Mucosa of descending colon (tissue), 3 donors: ENCODE measurements at regions not wholly inside any gene's neighbourhood (a gene's known extent, or its start where the extent isn't known, plus 50 kb on each side); places are given as distances from the start of the nearest gene placed in this dataset.

ENCODE experiments used
- ATAC-seq: fragments of 200-7000 bp; cut with Tn5 transposase; one replicate; pipeline ENCODE4 v1.9.1; 2020; ENCODE audit warnings: mild to moderate bottlenecking, moderate library complexity
- DNase-seq, 3 donors: peaks; one replicate each; pipeline ENCODE4 v3.0.0-alpha.2; 2020
- H3K36me3 ChIP-seq: fragments of 200-600 bp; one replicate; pipeline ENCODE4 v1.8.0; 2021; ENCODE audit warnings: low read depth, mild to moderate bottlenecking
- H3K4me1 ChIP-seq: fragments of 200-600 bp; one replicate; pipeline ENCODE4 v1.8.0; 2021; ENCODE audit warnings: low read depth, mild to moderate bottlenecking
- H3K4me3 ChIP-seq: fragments of 200-600 bp; one replicate; pipeline ENCODE4 v1.8.0; 2021; ENCODE audit warnings: mild to moderate bottlenecking
- H3K9me3 ChIP-seq: fragments of 200-600 bp; one replicate; pipeline ENCODE4 v1.8.0; 2021; ENCODE audit warnings: mild to moderate bottlenecking
- intact Hi-C, 2 donors: fragments of 100-400 bp; cut with DNase I in 1 of 2; cut with micrococcal nuclease in 1 of 2; formaldehyde crosslinking; loops; one replicate each; pipeline versions ENCODE4 v1.11.0 to v1.11.1; 2022; cut with DNase I, micrococcal nuclease
- TF ChIP-seq, protein P1 (sequence below): fragments of 200-600 bp; IDR thresholded peaks from one replicate; pipeline ENCODE4 v1.8.0; 2022; ENCODE audit warnings: antibody characterized with exemption, mild to moderate bottlenecking
- donor health status: DM: no; HTN: no; CAD: no; lungs with moderate emphysema.
- donor health status: DM: no; HTN: no; CAD: no.
- donor health status: DM: no; HTN: yes; CAD: no.

DNA sequence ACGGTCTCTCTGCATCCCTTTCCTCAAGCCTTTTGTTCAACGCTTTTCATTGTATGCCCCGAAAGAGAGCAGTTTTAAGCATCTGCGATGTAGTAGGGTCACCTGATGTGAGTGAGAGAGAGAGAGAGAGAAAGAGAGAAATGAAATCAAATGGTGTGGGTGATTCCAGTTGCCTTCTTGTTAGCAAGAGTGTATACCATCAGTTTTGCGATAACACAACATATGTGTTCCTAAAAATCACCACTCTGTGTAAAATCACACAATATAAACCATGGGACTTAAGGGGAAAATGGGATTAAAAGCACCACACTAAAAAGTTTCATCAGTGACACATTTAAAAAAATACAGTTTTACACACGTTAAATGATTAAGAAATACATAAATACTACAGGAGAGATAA is 1102.7 kb upstream of the EEF2KMT start:
- Histone ChIP-seq H3K4me1 (no peaks in the 10 kb centered on the region), H3K36me3 (no peaks in the 10 kb centered on the region), H3K9me3 (no peaks in the 10 kb centered on the region), H3K4me3 (no peak overlapping the region)
- no peak for ATAC-seq
- TF ChIP-seq, protein P1, sequence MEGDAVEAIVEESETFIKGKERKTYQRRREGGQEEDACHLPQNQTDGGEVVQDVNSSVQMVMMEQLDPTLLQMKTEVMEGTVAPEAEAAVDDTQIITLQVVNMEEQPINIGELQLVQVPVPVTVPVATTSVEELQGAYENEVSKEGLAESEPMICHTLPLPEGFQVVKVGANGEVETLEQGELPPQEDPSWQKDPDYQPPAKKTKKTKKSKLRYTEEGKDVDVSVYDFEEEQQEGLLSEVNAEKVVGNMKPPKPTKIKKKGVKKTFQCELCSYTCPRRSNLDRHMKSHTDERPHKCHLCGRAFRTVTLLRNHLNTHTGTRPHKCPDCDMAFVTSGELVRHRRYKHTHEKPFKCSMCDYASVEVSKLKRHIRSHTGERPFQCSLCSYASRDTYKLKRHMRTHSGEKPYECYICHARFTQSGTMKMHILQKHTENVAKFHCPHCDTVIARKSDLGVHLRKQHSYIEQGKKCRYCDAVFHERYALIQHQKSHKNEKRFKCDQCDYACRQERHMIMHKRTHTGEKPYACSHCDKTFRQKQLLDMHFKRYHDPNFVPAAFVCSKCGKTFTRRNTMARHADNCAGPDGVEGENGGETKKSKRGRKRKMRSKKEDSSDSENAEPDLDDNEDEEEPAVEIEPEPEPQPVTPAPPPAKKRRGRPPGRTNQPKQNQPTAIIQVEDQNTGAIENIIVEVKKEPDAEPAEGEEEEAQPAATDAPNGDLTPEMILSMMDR = no peak
- intact Hi-C loops = no loop called here
- DNase-seq = no peak

DNA sequence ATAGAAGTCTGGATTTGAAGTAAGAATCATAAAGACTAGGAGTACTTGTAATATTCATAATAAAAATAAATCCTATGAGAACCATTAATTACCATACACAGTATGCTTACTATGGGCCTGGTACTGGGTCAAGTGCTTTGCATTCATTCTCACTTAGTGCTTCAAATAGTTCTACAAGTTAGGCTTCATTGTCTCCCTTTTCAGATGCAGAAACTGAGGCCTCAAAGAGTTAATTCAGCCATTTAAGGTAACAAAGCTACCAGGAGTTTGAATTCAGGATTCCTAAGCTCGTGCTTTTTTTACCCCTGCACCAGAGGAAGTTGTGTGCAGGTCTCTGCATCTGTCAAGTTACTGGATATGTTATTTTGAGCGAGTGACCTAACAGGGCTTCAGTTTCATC is 1098.4 kb upstream of the EEF2KMT start:
- TF ChIP-seq, protein P1 = no peak
- ATAC-seq = no peak
- intact Hi-C loops = no loop called here
- Histone ChIP-seq H3K4me1 (no peaks in the 10 kb centered on the region), H3K36me3 (no peaks in the 10 kb centered on the region), H3K9me3 (no peaks in the 10 kb centered on the region), H3K4me3 (no peak overlapping the region)
- DNase-seq = no peak

DNA sequence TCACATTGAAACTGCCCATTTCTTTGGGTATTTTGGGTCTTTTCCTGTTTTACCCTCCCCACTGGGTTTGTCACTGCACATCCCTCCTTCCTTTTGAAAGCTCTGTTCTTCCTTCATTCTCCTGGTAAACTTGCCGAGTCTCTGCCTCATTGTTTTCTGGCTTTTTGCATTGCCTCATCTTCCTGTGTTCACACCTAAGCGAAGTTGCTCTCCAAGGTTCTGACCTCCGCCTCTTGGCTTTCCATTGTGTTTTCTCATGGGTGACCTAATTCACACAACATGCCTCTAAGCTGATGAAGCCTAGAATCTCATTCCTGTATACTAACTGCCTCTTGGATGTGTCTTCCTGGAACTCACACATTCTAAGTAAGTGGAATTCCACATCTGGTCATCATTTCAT is 1096.1 kb upstream of the EEF2KMT start:
- H3K4me3 ChIP-seq = no peak overlapping the region
- no peak for ATAC-seq
- TF ChIP-seq, protein P1 = no peak
- peak in 1 of 3 donors; percentile 49 for DNase-seq
- intact Hi-C loops = no loop called here
- H3K36me3 ChIP-seq = no peaks in the 10 kb centered on the region
- H3K4me1 ChIP-seq = no peaks in the 10 kb centered on the region
- no peaks in the 10 kb centered on the region for H3K9me3 ChIP-seq

DNA sequence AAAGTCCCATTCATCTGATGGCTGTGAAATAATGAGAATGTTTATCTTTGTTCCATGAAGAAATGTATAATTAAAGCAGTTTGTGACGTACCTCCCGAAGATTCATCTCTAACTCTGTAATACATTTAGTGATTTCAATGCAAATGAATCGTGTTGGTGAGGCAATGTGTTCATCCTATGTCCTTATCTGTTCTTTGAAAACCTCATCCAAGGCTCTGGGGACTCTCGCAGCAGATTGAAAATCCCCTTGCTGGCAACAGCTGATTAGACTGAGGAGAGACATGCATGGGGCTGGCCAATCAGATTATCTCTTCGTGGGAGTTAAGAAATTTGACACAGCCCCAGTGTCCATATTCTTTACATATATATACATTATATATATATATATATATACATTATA is 1095.4 kb upstream of the EEF2KMT start:
- H3K9me3 ChIP-seq = no peaks in the 10 kb centered on the region
- no peak overlapping the region for H3K4me3 ChIP-seq
- ATAC-seq = no peak
- no peaks in the 10 kb centered on the region for H3K36me3 ChIP-seq
- no peaks in the 10 kb centered on the region for H3K4me1 ChIP-seq
- DNase-seq = no peak
- TF ChIP-seq, protein P1 = no peak
- intact Hi-C loops = no loop called here

DNA sequence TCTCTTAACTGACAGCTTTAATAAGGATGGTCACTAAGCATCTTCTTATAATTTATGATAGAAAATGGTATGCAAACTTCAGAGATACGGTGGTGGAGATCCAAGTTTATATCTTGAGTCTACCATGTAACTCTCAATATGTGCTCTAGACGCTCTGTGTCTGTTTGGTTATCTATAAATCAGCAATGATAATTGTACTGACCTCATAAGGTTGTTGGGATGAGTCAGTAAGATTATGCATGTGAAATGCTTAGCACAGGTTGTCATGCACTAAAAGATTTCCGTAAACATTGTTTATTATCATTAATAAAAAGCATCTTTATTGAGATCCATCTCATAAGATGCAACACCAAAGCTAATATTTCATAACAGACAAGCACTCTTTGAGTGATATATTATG is 1094.9 kb upstream of the EEF2KMT start:
- DNase-seq = no peak
- no peak for ATAC-seq

DNA sequence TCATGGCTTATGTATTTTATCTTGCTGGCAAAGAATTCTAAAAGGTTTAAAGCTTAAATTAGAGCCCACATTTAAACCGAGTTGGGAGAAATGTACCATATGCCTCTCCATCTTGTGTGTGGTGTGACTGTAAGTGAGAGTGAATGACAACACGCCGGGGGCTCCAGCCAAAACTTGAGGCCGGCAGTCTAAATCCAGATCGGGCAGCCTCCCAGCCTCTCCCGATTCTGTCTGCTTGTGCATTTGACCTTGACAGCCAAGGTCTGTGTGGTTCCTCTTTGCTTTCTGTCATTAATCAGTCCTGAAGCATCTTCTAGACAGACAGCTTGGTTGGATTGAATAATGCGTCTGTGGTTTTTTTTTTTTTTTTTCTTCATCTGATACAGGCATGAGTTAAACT is 1093.2 kb upstream of the EEF2KMT start:
- Histone ChIP-seq H3K4me1 (no peaks in the 10 kb centered on the region), H3K36me3 (no peaks in the 10 kb centered on the region), H3K4me3 (no peak overlapping the region), H3K9me3 (no peaks in the 10 kb centered on the region)
- TF ChIP-seq, protein P1 = no peak
- intact Hi-C loops = no loop called here
- DNase-seq (no peak), ATAC-seq (no peak)

More for the DNA sequence above, 1094.9 kb upstream of the EEF2KMT start:
- Histone ChIP-seq H3K4me1 (no peaks in the 10 kb centered on the region), H3K9me3 (no peaks in the 10 kb centered on the region), H3K4me3 (no peak overlapping the region), H3K36me3 (no peaks in the 10 kb centered on the region)
- intact Hi-C loops = no loop called here
- TF ChIP-seq, protein P1 = no peak
